Chondrocyte (in vitro differentiated cells): ENCODE measurements at regions not wholly inside any gene's neighbourhood (a gene's known extent, or its start where the extent isn't known, plus 50 kb on each side); places are given as distances from the start of the nearest gene placed in this dataset.

Experiments used
- DNase-seq: peaks from one replicate; pipeline ENCODE4 v3.0.0; 2021; ENCODE audit warnings: mixed read lengths, low spot score
- H3K27ac Mint-ChIP-seq: one replicate; pipeline ENCODE4 v1.8.0; 2021; ENCODE audit warnings: mild to moderate bottlenecking, moderate library complexity, mixed read lengths; ENCODE audit not compliant: unreplicated experiment
- H3K27me3 Mint-ChIP-seq: 2 replicates; pipeline ENCODE4 v1.8.0; 2021; ENCODE audit warnings: low read depth, mixed read lengths
- H3K36me3 Mint-ChIP-seq: 2 replicates; pipeline ENCODE4 v1.8.0; 2021; ENCODE audit warnings: low read depth, mixed read lengths
- H3K4me1 Mint-ChIP-seq: 2 replicates; pipeline ENCODE4 v1.8.0; 2021; ENCODE audit warnings: low read depth, mild to moderate bottlenecking, mixed read lengths
- H3K4me3 Mint-ChIP-seq: one replicate; pipeline ENCODE4 v1.8.0; 2021; ENCODE audit warnings: mild to moderate bottlenecking, moderate library complexity, mixed read lengths; ENCODE audit not compliant: unreplicated experiment
- H3K9me3 Mint-ChIP-seq: 2 replicates; pipeline ENCODE4 v1.8.0; 2021; ENCODE audit warnings: low read depth, mixed read lengths
- CTCF ChIP-seq: fragments of 200-600 bp; sonication (generic); IDR thresholded peaks from 2 replicates; pipeline ENCODE4 v1.5.0; 2021; ENCODE audit warnings: antibody characterized with exemption, mild to moderate bottlenecking, moderate library complexity

- no peak overlapping the region for H3K4me3 Mint-ChIP-seq
- no peak for DNase-seq
Observed at GRCh38 chr9:85258823-85259370, 482.9 kb downstream of the AGTPBP1 start.

GRCh38 chr9:85258236-85258635 lies 483.5 kb downstream of the AGTPBP1 start:
- Mint-ChIP-seq H3K4me3 (no peak overlapping the region), H3K9me3 (peaks cover 10% of the 10 kb centered on the region), H3K36me3 (peaks cover 5% of the 10 kb centered on the region), H3K4me1 (peaks cover 6% of the 10 kb centered on the region), H3K27me3 (peaks cover 4% of the 10 kb centered on the region), H3K27ac (no peak overlapping the region)
- TF ChIP-seq CTCF: no peak
- DNase-seq: no peak

More at GRCh38 chr9:85258823-85259370, 482.9 kb downstream of the AGTPBP1 start:
- peak; percentile 89 for TF ChIP-seq CTCF
- H3K36me3 Mint-ChIP-seq: peaks cover 5% of the 10 kb centered on the region
- no peak overlapping the region for H3K27ac Mint-ChIP-seq
- peaks cover 4% of the 10 kb centered on the region for H3K27me3 Mint-ChIP-seq
- H3K9me3 Mint-ChIP-seq: peaks cover 10% of the 10 kb centered on the region
- H3K4me1 Mint-ChIP-seq: peaks cover 6% of the 10 kb centered on the region

GRCh38 chr9:85249313-85249621 lies 492.5 kb downstream of the AGTPBP1 start:
- H3K4me1 Mint-ChIP-seq: peaks cover 7% of the 10 kb centered on the region
- H3K27ac Mint-ChIP-seq: no peak overlapping the region
- H3K36me3 Mint-ChIP-seq: no peaks in the 10 kb centered on the region
- H3K27me3 Mint-ChIP-seq: peaks cover 2% of the 10 kb centered on the region
- H3K9me3 Mint-ChIP-seq: peaks cover 2% of the 10 kb centered on the region
- no peak overlapping the region for H3K4me3 Mint-ChIP-seq
- no peak for DNase-seq
- no peak for TF ChIP-seq CTCF

GRCh38 chr9:85248514-85249312 lies 493.0 kb downstream of the AGTPBP1 start:
- Mint-ChIP-seq H3K4me1 (peaks cover 7% of the 10 kb centered on the region), H3K4me3 (no peak overlapping the region), H3K27me3 (peaks cover 2% of the 10 kb centered on the region)

GRCh38 chr9:85246541-85246940 lies 495.2 kb downstream of the AGTPBP1 start:
- no peak for TF ChIP-seq CTCF
- no peak for DNase-seq

More at GRCh38 chr9:85248514-85249312, 493.0 kb downstream of the AGTPBP1 start:
- H3K9me3 Mint-ChIP-seq: peaks cover 2% of the 10 kb centered on the region
- DNase-seq: no peak
- no peak for TF ChIP-seq CTCF
- no peak overlapping the region for H3K27ac Mint-ChIP-seq
- H3K36me3 Mint-ChIP-seq: no peaks in the 10 kb centered on the region

More at GRCh38 chr9:85246541-85246940, 495.2 kb downstream of the AGTPBP1 start:
- Mint-ChIP-seq H3K4me3 (no peak overlapping the region), H3K27ac (no peak overlapping the region), H3K9me3 (no peaks in the 10 kb centered on the region), H3K27me3 (peaks cover 2% of the 10 kb centered on the region), H3K4me1 (peaks cover 7% of the 10 kb centered on the region), H3K36me3 (no peaks in the 10 kb centered on the region)
